Mucosa of stomach (tissue), 1 donor: ENCODE measurements at regions not wholly inside any gene's neighbourhood (a gene's known extent, or its start where the extent isn't known, plus 50 kb on each side); places are given as distances from the start of the nearest gene placed in this dataset.

Source experiments
- H3K27me3 ChIP-seq: one replicate; pipeline ENCODE4 v1.7.0; 2013; ENCODE audit warnings: mild to moderate bottlenecking, low read length; ENCODE audit not compliant: control insufficient read depth, insufficient read depth
- H3K36me3 ChIP-seq: one replicate; pipeline ENCODE4 v1.7.0; 2013; ENCODE audit warnings: low read length; ENCODE audit not compliant: control insufficient read depth, insufficient read depth
- H3K4me1 ChIP-seq: one replicate; pipeline ENCODE4 v1.7.0; 2013; ENCODE audit warnings: mild to moderate bottlenecking, low read length; ENCODE audit not compliant: control insufficient read depth, insufficient read depth
- H3K4me3 ChIP-seq: one replicate; pipeline ENCODE4 v1.7.0; 2013; ENCODE audit warnings: low read length
- H3K9ac ChIP-seq: one replicate; pipeline ENCODE4 v1.7.0; 2013; ENCODE audit warnings: mild to moderate bottlenecking, low read length, moderate library complexity
- H3K9me3 ChIP-seq: one replicate; pipeline ENCODE4 v1.7.0; 2013; ENCODE audit warnings: mild to moderate bottlenecking, low read length, moderate library complexity; ENCODE audit not compliant: control insufficient read depth
- donor health status: Pancreatic carcinoma.

- no peaks in the 10 kb centered on the region for H3K4me1 ChIP-seq
- H3K36me3 ChIP-seq: no peaks in the 10 kb centered on the region
- no peak overlapping the region for H3K4me3 ChIP-seq
- H3K27me3 ChIP-seq: no peaks in the 10 kb centered on the region
- no peaks in the 10 kb centered on the region for H3K9me3 ChIP-seq
- no peak overlapping the region for H3K9ac ChIP-seq
These were observed 53.3 kb upstream of the KCNMB2 start for GRCh38 chr3:178482981-178483380.

- no peaks in the 10 kb centered on the region for H3K27me3 ChIP-seq
- H3K36me3 ChIP-seq: no peaks in the 10 kb centered on the region
- H3K4me1 ChIP-seq: no peaks in the 10 kb centered on the region
- H3K9ac ChIP-seq: no peak overlapping the region
- H3K9me3 ChIP-seq: no peaks in the 10 kb centered on the region
- no peak overlapping the region for H3K4me3 ChIP-seq
These were observed 52.5 kb upstream of the KCNMB2 start for GRCh38 chr3:178483704-178484103.

GRCh38 chr3:178485756-178486155, 50.5 kb upstream of the KCNMB2 start:
- H3K9ac ChIP-seq: no peak overlapping the region
- no peaks in the 10 kb centered on the region for H3K36me3 ChIP-seq
- no peaks in the 10 kb centered on the region for H3K4me1 ChIP-seq
- no peaks in the 10 kb centered on the region for H3K9me3 ChIP-seq
- H3K27me3 ChIP-seq: no peaks in the 10 kb centered on the region
- no peak overlapping the region for H3K4me3 ChIP-seq
